PC-9 (cell line): ENCODE measurements at regions not wholly inside any gene's neighbourhood (a gene's known extent, or its start where the extent isn't known, plus 50 kb on each side); places are given as distances from the start of the nearest gene placed in this dataset.

ENCODE experiments used
- BruUV-seq: library from RNA; stranded (reverse); fragments of 400-500 nt; replicated peaks from 2 replicates; lab custom pipeline; 2021; lab: Mats Ljungman, UMichigan
- CTCF ChIA-PET: fragments of 300-600 bp; sonication (Branson Sonifier 250); formaldehyde crosslinking; loops from one replicate; lab custom pipeline; 2022; ENCODE audit warnings: antibody characterized with exemption; lab: Charles Lee
- POLR2A ChIA-PET: fragments of 300-600 bp; sonication (Branson Sonifier 250); formaldehyde crosslinking; loops from one replicate; lab custom pipeline; 2022; ENCODE audit warnings: antibody characterized with exemption; ENCODE audit not compliant: unreplicated experiment; lab: Charles Lee
- DNase-seq, 2 experiments: peaks; one replicate each; pipeline versions ENCODE4 v3.0.0 to v3.0.0-alpha.2; 2015 to 2022; ENCODE audit warnings: mixed read lengths in 1 of 2
- H2AFZ ChIP-seq: fragments of 200-600 bp; sonication (generic); 2 replicates; pipeline ENCODE4 v1.8.1; 2017; ENCODE audit warnings: antibody characterized with exemption
- H3F3A ChIP-seq: fragments of 200-600 bp; sonication (generic); 2 replicates; pipeline ENCODE4 v1.8.1; 2017; ENCODE audit warnings: antibody characterized with exemption, mild to moderate bottlenecking, low read depth; ENCODE audit not compliant: insufficient read depth
- H3K27ac ChIP-seq: fragments of 200-600 bp; sonication (generic); 2 replicates; pipeline ENCODE4 v1.6.1; 2016; ENCODE audit warnings: mixed run types
- H3K27me3 ChIP-seq: fragments of 200-600 bp; sonication (generic); 2 replicates; pipeline ENCODE4 v1.6.1; 2016; ENCODE audit warnings: low read depth, mixed run types; ENCODE audit not compliant: insufficient read depth
- H3K36me3 ChIP-seq: fragments of 200-600 bp; sonication (generic); 2 replicates; pipeline ENCODE4 v1.6.1; 2016; ENCODE audit warnings: low read depth, mixed run types
- H3K4me1 ChIP-seq: fragments of 200-600 bp; sonication (generic); replicated peaks from 2 replicates; pipeline ENCODE4 v1.6.1; 2016; ENCODE audit warnings: mixed run types; ENCODE audit not compliant: insufficient read depth
- H3K4me2 ChIP-seq: fragments of 200-600 bp; sonication (generic); 2 replicates; pipeline ENCODE4 v1.6.1; 2017; ENCODE audit warnings: mixed run types
- H3K4me3 ChIP-seq: fragments of 200-600 bp; sonication (generic); 2 replicates; pipeline ENCODE4 v1.6.1; 2016; ENCODE audit warnings: mixed run types
- H3K79me2 ChIP-seq: fragments of 200-600 bp; sonication (generic); 2 replicates; pipeline ENCODE4 v1.6.1; 2017; ENCODE audit warnings: low read depth, mixed run types
- H3K9me2 ChIP-seq: fragments of 200-600 bp; sonication (generic); 2 replicates; pipeline ENCODE4 v1.8.1; 2017; ENCODE audit warnings: mild to moderate bottlenecking; ENCODE audit not compliant: insufficient read depth
- H3K9me3 ChIP-seq: fragments of 200-600 bp; sonication (generic); 2 replicates; pipeline ENCODE4 v1.8.1; 2016; ENCODE audit warnings: low read depth; ENCODE audit not compliant: insufficient read depth
- H4K20me1 ChIP-seq: fragments of 200-600 bp; sonication (generic); 2 replicates; pipeline ENCODE4 v1.8.1; 2017; ENCODE audit not compliant: insufficient read depth
- EZH2 ChIP-seq: fragments of 200-600 bp; sonication (generic); IDR thresholded peaks from 2 replicates; pipeline ENCODE4 v1.8.0; 2017; ENCODE audit warnings: antibody characterized with exemption, low read depth
- intact Hi-C: fragments of 100-400 bp; cut with micrococcal nuclease; formaldehyde crosslinking; loops from one replicate; pipeline ENCODE4 v1.10.0; 2022; ENCODE audit not compliant: unreplicated experiment
- TF ChIP-seq, protein P1 (sequence below): fragments of 200-600 bp; sonication (generic); conservative IDR thresholded peaks from 2 replicates; pipeline ENCODE4 v1.6.1; 2017; ENCODE audit warnings: mixed run types, antibody characterized with exemption, mild to moderate bottlenecking, moderate library complexity

- no TSS peak for BruUV-seq
- no peaks in the 10 kb centered on the region for H3K4me1 ChIP-seq
- no peak overlapping the region for H3K4me3 ChIP-seq
- no peaks in the 10 kb centered on the region for H3K9me2 ChIP-seq
- CTCF ChIA-PET = no interaction called here
- H3K4me2 ChIP-seq = no peak overlapping the region
- H3K36me3 ChIP-seq = no peaks in the 10 kb centered on the region
- H3K27me3 ChIP-seq = peaks cover 51% of the 10 kb centered on the region
- no peaks in the 10 kb centered on the region for H3K79me2 ChIP-seq
- no peaks in the 10 kb centered on the region for H3F3A ChIP-seq
- POLR2A ChIA-PET = no interaction called here
- H2AFZ ChIP-seq = no peak overlapping the region
- TF ChIP-seq, protein P1, sequence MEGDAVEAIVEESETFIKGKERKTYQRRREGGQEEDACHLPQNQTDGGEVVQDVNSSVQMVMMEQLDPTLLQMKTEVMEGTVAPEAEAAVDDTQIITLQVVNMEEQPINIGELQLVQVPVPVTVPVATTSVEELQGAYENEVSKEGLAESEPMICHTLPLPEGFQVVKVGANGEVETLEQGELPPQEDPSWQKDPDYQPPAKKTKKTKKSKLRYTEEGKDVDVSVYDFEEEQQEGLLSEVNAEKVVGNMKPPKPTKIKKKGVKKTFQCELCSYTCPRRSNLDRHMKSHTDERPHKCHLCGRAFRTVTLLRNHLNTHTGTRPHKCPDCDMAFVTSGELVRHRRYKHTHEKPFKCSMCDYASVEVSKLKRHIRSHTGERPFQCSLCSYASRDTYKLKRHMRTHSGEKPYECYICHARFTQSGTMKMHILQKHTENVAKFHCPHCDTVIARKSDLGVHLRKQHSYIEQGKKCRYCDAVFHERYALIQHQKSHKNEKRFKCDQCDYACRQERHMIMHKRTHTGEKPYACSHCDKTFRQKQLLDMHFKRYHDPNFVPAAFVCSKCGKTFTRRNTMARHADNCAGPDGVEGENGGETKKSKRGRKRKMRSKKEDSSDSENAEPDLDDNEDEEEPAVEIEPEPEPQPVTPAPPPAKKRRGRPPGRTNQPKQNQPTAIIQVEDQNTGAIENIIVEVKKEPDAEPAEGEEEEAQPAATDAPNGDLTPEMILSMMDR = no peak
- TF ChIP-seq EZH2 = no peak
- DNase-seq = no peak
- no peak overlapping the region for H3K27ac ChIP-seq
- H3K9me3 ChIP-seq = no peaks in the 10 kb centered on the region
- H4K20me1 ChIP-seq = no peaks in the 10 kb centered on the region
- intact Hi-C loops = no loop called here
Observed at GRCh38 chr1:36714301-36714700, 231.6 kb upstream of the CSF3R start.

- peaks cover 67% of the 10 kb centered on the region for H3K27me3 ChIP-seq
- no peaks in the 10 kb centered on the region for H3F3A ChIP-seq
- no peaks in the 10 kb centered on the region for H3K36me3 ChIP-seq
- no peak overlapping the region for H2AFZ ChIP-seq
- CTCF ChIA-PET = no interaction called here
- H3K27ac ChIP-seq = no peak overlapping the region
- peaks cover 15% of the 10 kb centered on the region; the same call in 1 of the 2 replicates for H3K4me1 ChIP-seq
- TF ChIP-seq, protein P1 = no peak
- no peak for TF ChIP-seq EZH2
- no peak overlapping the region for H3K4me2 ChIP-seq
- H3K9me3 ChIP-seq = no peaks in the 10 kb centered on the region
- no peaks in the 10 kb centered on the region for H3K9me2 ChIP-seq
- POLR2A ChIA-PET = no interaction called here
- no peaks in the 10 kb centered on the region for H4K20me1 ChIP-seq
- H3K4me3 ChIP-seq = no peak overlapping the region
- no peaks in the 10 kb centered on the region for H3K79me2 ChIP-seq
- no peak for DNase-seq
- intact Hi-C loops = no loop called here
- BruUV-seq = no TSS peak
Observed at GRCh38 chr1:36711480-36711879, 228.8 kb upstream of the CSF3R start.

DNA sequence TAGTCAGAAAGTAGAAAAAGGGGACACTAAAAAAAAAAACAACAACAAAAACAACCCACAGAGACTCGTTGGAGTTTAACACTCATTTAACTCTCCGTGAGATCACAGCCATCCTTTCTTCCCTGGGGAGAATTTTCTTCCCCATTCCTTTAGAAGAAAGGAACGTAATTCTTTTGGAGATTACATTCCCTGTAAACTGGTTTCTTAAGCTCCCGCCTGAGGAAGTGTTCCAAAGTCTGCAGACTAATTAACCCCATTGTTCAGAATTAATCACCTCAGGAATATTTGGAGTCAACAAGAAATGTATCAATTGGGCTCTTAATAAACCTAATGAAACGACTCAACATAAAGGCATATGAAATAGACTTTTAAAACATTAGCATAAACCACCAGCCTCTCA is 228.2 kb upstream of the CSF3R start:
- no peaks in the 10 kb centered on the region for H3K79me2 ChIP-seq
- no peak overlapping the region for H3K4me2 ChIP-seq
- no TSS peak for BruUV-seq
- ChIA-PET POLR2A (no interaction called here), CTCF (interaction anchor here (0.6 kb wide), 2 partner anchors 234 to 452 kb away, joined by 3 to 14 read pairs; no protein-coding TSS in a partner anchor)
- DNase-seq = no peak
- no peaks in the 10 kb centered on the region for H3K9me2 ChIP-seq
- H3K4me1 ChIP-seq = peaks cover 17% of the 10 kb centered on the region; the same call in 1 of the 2 replicates
- no peak overlapping the region for H3K27ac ChIP-seq
- intact Hi-C loops = no loop called here
- H3K36me3 ChIP-seq = no peaks in the 10 kb centered on the region
- no peaks in the 10 kb centered on the region for H4K20me1 ChIP-seq
- TF ChIP-seq, protein P1 = no peak
- TF ChIP-seq EZH2 = no peak
- H2AFZ ChIP-seq = no peak overlapping the region
- H3K9me3 ChIP-seq = no peaks in the 10 kb centered on the region
- H3K4me3 ChIP-seq = no peak overlapping the region
- H3K27me3 ChIP-seq = peaks cover 72% of the 10 kb centered on the region
- no peaks in the 10 kb centered on the region for H3F3A ChIP-seq
